ENCODE measurements at regions not wholly inside any gene's neighbourhood (a gene's known extent, or its start where the extent isn't known, plus 50 kb on each side); places are given as distances from the start of the nearest gene placed in this dataset.
"Not testable (repeated sequence)": the region's sequence is repeated elsewhere in the genome, so short reads cannot be mapped to it uniquely, and the experiment has no call there.

- ATAC-seq = no peak
Observed at GRCh38 chr5:54404568-54404967, 50.9 kb upstream of the HSPB3 start.

GRCh38 chr5:54403885-54404416 lies 51.5 kb upstream of the HSPB3 start:
- H3K4me1 Mint-ChIP-seq = no peaks in the 10 kb centered on the region
- no peaks in the 10 kb centered on the region for H3K9me3 Mint-ChIP-seq
- no peaks in the 10 kb centered on the region for H3K27me3 Mint-ChIP-seq
- H3K27ac Mint-ChIP-seq = no peak overlapping the region
- DNase-seq = no peak
- no peak for ATAC-seq
- no peak overlapping the region for H3K4me3 Mint-ChIP-seq

More at GRCh38 chr5:54404568-54404967, 50.9 kb upstream of the HSPB3 start:
- Mint-ChIP-seq H3K9me3 (no peaks in the 10 kb centered on the region), H3K27ac (no peak overlapping the region), H3K27me3 (no peaks in the 10 kb centered on the region), H3K4me3 (no peak overlapping the region), H3K4me1 (no peaks in the 10 kb centered on the region)
- no peak for DNase-seq

- no peak for ATAC-seq
- Mint-ChIP-seq H3K4me3 (no peak overlapping the region), H3K4me1 (no peaks in the 10 kb centered on the region), H3K27ac (no peak overlapping the region), H3K9me3 (no peaks in the 10 kb centered on the region), H3K27me3 (no peaks in the 10 kb centered on the region)
- no peak for DNase-seq
Observed at GRCh38 chr5:54403121-54403520, 52.4 kb upstream of the HSPB3 start.

GRCh38 chr5:54401515-54401914 lies 54.0 kb upstream of the HSPB3 start:
- H3K27me3 Mint-ChIP-seq = no peaks in the 10 kb centered on the region
- H3K4me1 Mint-ChIP-seq = no peaks in the 10 kb centered on the region
- no peaks in the 10 kb centered on the region for H3K9me3 Mint-ChIP-seq
- peak overlapping the region in 1 of 2 donors; percentile 16 for H3K27ac Mint-ChIP-seq
- no peak for ATAC-seq
- no peak overlapping the region for H3K4me3 Mint-ChIP-seq
- DNase-seq = no peak

GRCh38 chr5:54398191-54398590 lies 57.3 kb upstream of the HSPB3 start:
- Mint-ChIP-seq H3K4me1 (no peaks in the 10 kb centered on the region), H3K9me3 (no peaks in the 10 kb centered on the region), H3K27me3 (no peaks in the 10 kb centered on the region), H3K27ac (no peak overlapping the region), H3K4me3 (no peak overlapping the region)
- DNase-seq (no peak), ATAC-seq (no peak)

GRCh38 chr5:54397420-54397819 lies 58.1 kb upstream of the HSPB3 start:
- no peak overlapping the region for H3K4me3 Mint-ChIP-seq
- H3K27ac Mint-ChIP-seq = no peak overlapping the region
- H3K9me3 Mint-ChIP-seq = no peaks in the 10 kb centered on the region
- ATAC-seq (no peak), DNase-seq (no peak)
- H3K27me3 Mint-ChIP-seq = no peaks in the 10 kb centered on the region
- no peaks in the 10 kb centered on the region for H3K4me1 Mint-ChIP-seq

GRCh38 chr5:54393007-54393406 lies 62.5 kb upstream of the HSPB3 start:
- not testable (repeated sequence) for DNase-seq, ATAC-seq, H3K9me3 Mint-ChIP-seq, H3K4me3 Mint-ChIP-seq, H3K27ac Mint-ChIP-seq, H3K27me3 Mint-ChIP-seq
- peaks cover 12% of the 10 kb centered on the region for H3K4me1 Mint-ChIP-seq

- no peaks in the 10 kb centered on the region for H3K27me3 Mint-ChIP-seq
- ATAC-seq = no peak
- peaks cover 15% of the 10 kb centered on the region for H3K4me1 Mint-ChIP-seq
Observed at GRCh38 chr5:54390539-54391031, 64.9 kb upstream of the HSPB3 start.

GRCh38 chr5:54390015-54390414 lies 65.5 kb upstream of the HSPB3 start:
- H3K4me3 Mint-ChIP-seq = no peak overlapping the region
- H3K27ac Mint-ChIP-seq = no peak overlapping the region
- H3K9me3 Mint-ChIP-seq = peaks cover 0 to 4% of the 10 kb centered on the region in 2 donors
- DNase-seq (no peak), ATAC-seq (no peak)
- peaks cover 15% of the 10 kb centered on the region for H3K4me1 Mint-ChIP-seq
- no peaks in the 10 kb centered on the region for H3K27me3 Mint-ChIP-seq

More at GRCh38 chr5:54390539-54391031, 64.9 kb upstream of the HSPB3 start:
- Mint-ChIP-seq H3K27ac (no peak overlapping the region), H3K4me3 (no peak overlapping the region), H3K9me3 (peaks cover 0 to 4% of the 10 kb centered on the region in 2 donors)
- DNase-seq = no peak

- peaks cover 15% of the 10 kb centered on the region for H3K4me1 Mint-ChIP-seq
- not testable (repeated sequence) for H3K9me3 Mint-ChIP-seq, H3K27me3 Mint-ChIP-seq, DNase-seq, H3K4me3 Mint-ChIP-seq, ATAC-seq
- peak overlapping the region in 1 of 2 donors; percentile 4 for H3K27ac Mint-ChIP-seq
Observed at GRCh38 chr5:54389399-54389798, 66.1 kb upstream of the HSPB3 start.

- no peak for DNase-seq
- Mint-ChIP-seq H3K27me3 (no peaks in the 10 kb centered on the region), H3K27ac (no peak overlapping the region), H3K4me1 (peaks cover 15% of the 10 kb centered on the region), H3K9me3 (peaks cover 0 to 4% of the 10 kb centered on the region in 2 donors), H3K4me3 (no peak overlapping the region)
- no peak for ATAC-seq
Observed at GRCh38 chr5:54388811-54389210, 66.7 kb upstream of the HSPB3 start.

GRCh38 chr5:54388409-54388808 lies 67.1 kb upstream of the HSPB3 start:
- H3K27ac Mint-ChIP-seq = peak overlapping the region in 1 of 2 donors; percentile 14

GRCh38 chr5:54387659-54388232 lies 67.8 kb upstream of the HSPB3 start:
- Mint-ChIP-seq H3K9me3 (peaks cover 0 to 4% of the 10 kb centered on the region in 2 donors), H3K27ac (peak overlapping the region in 1 of 2 donors; percentile 82), H3K4me3 (no peak overlapping the region), H3K4me1 (peaks cover 15% of the 10 kb centered on the region), H3K27me3 (no peaks in the 10 kb centered on the region)
- ATAC-seq (peak; percentile 72), DNase-seq (no peak)

More at GRCh38 chr5:54388409-54388808, 67.1 kb upstream of the HSPB3 start:
- Mint-ChIP-seq H3K4me1 (peaks cover 15% of the 10 kb centered on the region), H3K4me3 (peak overlapping the region in 1 of 2 donors; percentile 8), H3K27me3 (no peaks in the 10 kb centered on the region), H3K9me3 (peaks cover 0 to 4% of the 10 kb centered on the region in 2 donors)
- DNase-seq = no peak
- ATAC-seq = no peak

GRCh38 chr5:54387031-54387430 lies 68.5 kb upstream of the HSPB3 start:
- Mint-ChIP-seq H3K4me3 (no peak overlapping the region), H3K27ac (no peak overlapping the region), H3K27me3 (no peaks in the 10 kb centered on the region), H3K4me1 (peaks cover 15% of the 10 kb centered on the region), H3K9me3 (peaks cover 0 to 4% of the 10 kb centered on the region in 2 donors)
- ATAC-seq = no peak
- no peak for DNase-seq

- DNase-seq (no peak), ATAC-seq (no peak)
- H3K4me3 Mint-ChIP-seq = no peak overlapping the region
- H3K27me3 Mint-ChIP-seq = no peaks in the 10 kb centered on the region
- peaks cover 0 to 4% of the 10 kb centered on the region in 2 donors for H3K9me3 Mint-ChIP-seq
- H3K4me1 Mint-ChIP-seq = peaks cover 15% of the 10 kb centered on the region
- H3K27ac Mint-ChIP-seq = no peak overlapping the region
Observed at GRCh38 chr5:54385994-54386393, 69.5 kb upstream of the HSPB3 start.

- DNase-seq = no peak
- ATAC-seq = no peak
- peaks cover under 1% of the 10 kb centered on the region for H3K27me3 Mint-ChIP-seq
- H3K4me3 Mint-ChIP-seq = no peak overlapping the region
- H3K9me3 Mint-ChIP-seq = peaks cover 0 to 4% of the 10 kb centered on the region in 2 donors
- peaks cover 15% of the 10 kb centered on the region for H3K4me1 Mint-ChIP-seq
- no peak overlapping the region for H3K27ac Mint-ChIP-seq
Observed at GRCh38 chr5:54384356-54384933, 71.1 kb upstream of the HSPB3 start.
